NOMO-1 treated with dmso at 0.1 percent for 144 hours (cell line): ENCODE measurements at regions not wholly inside any gene's neighbourhood (a gene's known extent, or its start where the extent isn't known, plus 50 kb on each side); places are given as distances from the start of the nearest gene placed in this dataset.

Experiments used
- DNase-seq: peaks from one replicate; lab custom pipeline; 2025; ENCODE audit not compliant: unreplicated experiment; lab: John Stamatoyannopoulos, UW

- no peak for DNase-seq
These were observed 767.1 kb downstream of the IGSF11 start for GRCh38 chr3:118267588-118267987.

GRCh38 chr3:118269537-118270125 lies 765.0 kb downstream of the IGSF11 start:
- no peak for DNase-seq

- DNase-seq, result no peak
These were observed 761.7 kb downstream of the IGSF11 start for GRCh38 chr3:118272991-118273390.

GRCh38 chr3:118277814-118278213 lies 756.8 kb downstream of the IGSF11 start:
- DNase-seq, result no peak

- DNase-seq, result no peak
These were observed 741.8 kb downstream of the IGSF11 start for GRCh38 chr3:118292841-118293240.

GRCh38 chr3:118298133-118298532 lies 736.5 kb downstream of the IGSF11 start:
- no peak for DNase-seq

GRCh38 chr3:118304557-118304956 lies 730.1 kb downstream of the IGSF11 start:
- DNase-seq, result no peak

- no peak for DNase-seq
These were observed 701.9 kb downstream of the IGSF11 start for GRCh38 chr3:118332699-118333098.

- no peak for DNase-seq
These were observed 697.0 kb downstream of the IGSF11 start for GRCh38 chr3:118337649-118338048.

- DNase-seq, result no peak
These were observed 687.1 kb downstream of the IGSF11 start for GRCh38 chr3:118347396-118348168.

- no peak for DNase-seq
These were observed 686.5 kb downstream of the IGSF11 start for GRCh38 chr3:118348169-118348557.

GRCh38 chr3:118354556-118354955 lies 680.1 kb downstream of the IGSF11 start:
- no peak for DNase-seq

GRCh38 chr3:118369892-118370491 lies 664.7 kb downstream of the IGSF11 start:
- no peak for DNase-seq

- DNase-seq, result no peak
These were observed 654.1 kb downstream of the IGSF11 start for GRCh38 chr3:118380576-118380975.

- no peak for DNase-seq
These were observed 638.2 kb downstream of the IGSF11 start for GRCh38 chr3:118396491-118396890.

- DNase-seq, result no peak
These were observed 634.6 kb downstream of the IGSF11 start for GRCh38 chr3:118400086-118400485.

- no peak for DNase-seq
These were observed 633.8 kb downstream of the IGSF11 start for GRCh38 chr3:118400886-118401285.

- no peak for DNase-seq
These were observed 632.8 kb downstream of the IGSF11 start for GRCh38 chr3:118401887-118402286.

GRCh38 chr3:118402971-118403370 lies 631.7 kb downstream of the IGSF11 start:
- no peak for DNase-seq

- DNase-seq, result no peak
These were observed 628.1 kb downstream of the IGSF11 start for GRCh38 chr3:118406562-118406961.

- DNase-seq, result no peak
These were observed 626.2 kb downstream of the IGSF11 start for GRCh38 chr3:118408431-118408830.

- DNase-seq, result no peak
These were observed 622.1 kb downstream of the IGSF11 start for GRCh38 chr3:118412503-118412902.
